ENCODE measurements at regions not wholly inside any gene's neighbourhood (a gene's known extent, or its start where the extent isn't known, plus 50 kb on each side); places are given as distances from the start of the nearest gene placed in this dataset.

GRCh38 chr15:60152386-60152785 lies 148.3 kb downstream of the FOXB1 start:
- no peak for DNase-seq

- no peak for DNase-seq
Measured at GRCh38 chr15:60154764-60155325, 150.7 kb downstream of the FOXB1 start.

- no peak for DNase-seq
Measured at GRCh38 chr15:60155661-60156060, 151.6 kb downstream of the FOXB1 start.

- DNase-seq: no peak
Measured at GRCh38 chr15:60160909-60161308, 156.8 kb downstream of the FOXB1 start.

GRCh38 chr15:60161704-60162103 lies 157.6 kb downstream of the FOXB1 start:
- no peak for DNase-seq

- DNase-seq: no peak
Measured at GRCh38 chr15:60162251-60162967, 158.3 kb downstream of the FOXB1 start.

GRCh38 chr15:60162968-60163355 lies 158.9 kb downstream of the FOXB1 start:
- no peak for DNase-seq

- no peak for DNase-seq
Measured at GRCh38 chr15:60165111-60165510, 161.0 kb downstream of the FOXB1 start.

GRCh38 chr15:60172143-60172542 lies 168.0 kb downstream of the FOXB1 start:
- DNase-seq: no peak

- peak; percentile 35 to 45 for DNase-seq
Measured at GRCh38 chr15:60179786-60180391, 175.8 kb downstream of the FOXB1 start.

- DNase-seq: peak in 1 of 2 experiments; percentile 14
Measured at GRCh38 chr15:60181957-60182356, 177.8 kb downstream of the FOXB1 start.

- no peak for DNase-seq
Measured at GRCh38 chr15:60183366-60183765, 179.3 kb downstream of the FOXB1 start.

GRCh38 chr15:60184579-60184978 lies 180.5 kb downstream of the FOXB1 start:
- no peak for DNase-seq

GRCh38 chr15:60191016-60191415 lies 186.9 kb downstream of the FOXB1 start:
- DNase-seq: no peak

GRCh38 chr15:60191821-60192220 lies 187.7 kb downstream of the FOXB1 start:
- no peak for DNase-seq

GRCh38 chr15:60195611-60196010 lies 191.5 kb downstream of the FOXB1 start:
- DNase-seq: no peak

- DNase-seq: no peak
Measured at GRCh38 chr15:60204131-60204885, 193.5 kb downstream of the ANXA2 start.

GRCh38 chr15:60208709-60209108 lies 189.1 kb downstream of the ANXA2 start:
- DNase-seq: peak in 1 of 2 experiments; percentile 56

- DNase-seq: no peak
Measured at GRCh38 chr15:60212536-60212935, 185.2 kb downstream of the ANXA2 start.

GRCh38 chr15:60213377-60214000 lies 184.3 kb downstream of the ANXA2 start:
- DNase-seq: no peak

- DNase-seq: no peak
Measured at GRCh38 chr15:60214201-60214600, 183.6 kb downstream of the ANXA2 start.

GRCh38 chr15:60215225-60215963 lies 182.4 kb downstream of the ANXA2 start:
- no peak for DNase-seq

All from NCI-H2081 (cell line).